OCI-LY7 (cell line): ENCODE measurements at regions not wholly inside any gene's neighbourhood (a gene's known extent, or its start where the extent isn't known, plus 50 kb on each side); places are given as distances from the start of the nearest gene placed in this dataset.

Experiments
- EZH2phosphoT487 ChIP-seq: fragments of 200-600 bp; sonication (generic); IDR thresholded peaks from 2 replicates; pipeline ENCODE4 v1.6.1; 2018; ENCODE audit warnings: low read depth, borderline replicate concordance, mild to moderate bottlenecking, mixed run types, antibody characterized with exemption, low read length, moderate library complexity, mixed read lengths
- TF ChIP-seq, protein P1 (sequence below): fragments of 200-600 bp; sonication (generic); conservative IDR thresholded peaks from 2 replicates; pipeline ENCODE4 v1.5.1; 2014; ENCODE audit warnings: mild to moderate bottlenecking, antibody characterized with exemption, low read length, moderate library complexity, mixed read lengths

DNA sequence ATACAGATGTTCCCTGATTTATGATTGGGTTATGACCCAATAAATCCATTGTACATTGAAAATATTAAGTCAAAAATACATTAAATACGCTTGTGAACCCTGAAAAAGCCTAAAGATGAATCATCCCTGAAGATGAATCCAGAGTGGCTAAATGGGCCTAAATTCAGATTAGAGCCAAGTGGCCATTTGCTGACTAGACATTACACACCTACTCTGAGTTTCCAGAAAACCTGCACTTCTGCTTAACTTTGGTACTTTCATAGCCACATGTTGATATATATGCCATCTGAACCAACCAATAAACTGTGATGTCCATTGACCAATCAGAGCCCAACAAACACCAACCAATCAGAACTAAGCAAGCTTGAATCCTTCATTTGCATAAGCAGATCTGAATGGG lies 106.9 kb downstream of the WT1 start:
- TF ChIP-seq, protein P1, sequence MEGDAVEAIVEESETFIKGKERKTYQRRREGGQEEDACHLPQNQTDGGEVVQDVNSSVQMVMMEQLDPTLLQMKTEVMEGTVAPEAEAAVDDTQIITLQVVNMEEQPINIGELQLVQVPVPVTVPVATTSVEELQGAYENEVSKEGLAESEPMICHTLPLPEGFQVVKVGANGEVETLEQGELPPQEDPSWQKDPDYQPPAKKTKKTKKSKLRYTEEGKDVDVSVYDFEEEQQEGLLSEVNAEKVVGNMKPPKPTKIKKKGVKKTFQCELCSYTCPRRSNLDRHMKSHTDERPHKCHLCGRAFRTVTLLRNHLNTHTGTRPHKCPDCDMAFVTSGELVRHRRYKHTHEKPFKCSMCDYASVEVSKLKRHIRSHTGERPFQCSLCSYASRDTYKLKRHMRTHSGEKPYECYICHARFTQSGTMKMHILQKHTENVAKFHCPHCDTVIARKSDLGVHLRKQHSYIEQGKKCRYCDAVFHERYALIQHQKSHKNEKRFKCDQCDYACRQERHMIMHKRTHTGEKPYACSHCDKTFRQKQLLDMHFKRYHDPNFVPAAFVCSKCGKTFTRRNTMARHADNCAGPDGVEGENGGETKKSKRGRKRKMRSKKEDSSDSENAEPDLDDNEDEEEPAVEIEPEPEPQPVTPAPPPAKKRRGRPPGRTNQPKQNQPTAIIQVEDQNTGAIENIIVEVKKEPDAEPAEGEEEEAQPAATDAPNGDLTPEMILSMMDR = no peak
- TF ChIP-seq EZH2phosphoT487 = no peak
